HEK293 (cell line): ENCODE measurements at regions not wholly inside any gene's neighbourhood (a gene's known extent, or its start where the extent isn't known, plus 50 kb on each side); places are given as distances from the start of the nearest gene placed in this dataset.

ENCODE experiments used
- CTCF ChIA-PET: fragments of 350-600 bp; formaldehyde crosslinking; extraction: SDS; loops from one replicate; lab custom pipeline; 2021; ENCODE audit warnings: antibody characterized with exemption; lab: Yijun Ruan, JAX
- POLR2A ChIA-PET: fragments of 300-600 bp; formaldehyde crosslinking; extraction: SDS; loops from one replicate; lab custom pipeline; 2020; ENCODE audit warnings: antibody characterized with exemption, inconsistent platforms; lab: Yijun Ruan, JAX
- H3K27ac ChIP-seq: fragments of 200-500 bp; sonication (Bioruptor generic); 2 replicates; pipeline ENCODE4 v1.5.1; 2014; ENCODE audit warnings: low read depth, low read length, control low read depth, inconsistent platforms; ENCODE audit errors: extremely low read depth
- H3K36me3 ChIP-seq, 2 experiments: fragments of 200-500 bp in 1 of 2; sonication (Bioruptor generic) in 1 of 2; 1 replicate in 1 of 2; 2 replicates in 1 of 2; pipeline ENCODE4 v1.5.1; 2014 to 2017; ENCODE audit warnings: inconsistent platforms in 2 of 2, low read length in 2 of 2; ENCODE audit not compliant: control insufficient read depth in 2 of 2, insufficient read depth in 1 of 2
- H3K4me1 ChIP-seq: fragments of 200-500 bp; sonication (Bioruptor generic); 2 replicates; pipeline ENCODE4 v1.5.1; 2014; ENCODE audit warnings: mild to moderate bottlenecking, low read length, inconsistent platforms; ENCODE audit not compliant: control insufficient read depth, insufficient read depth
- H3K4me3 ChIP-seq: 2 replicates; pipeline ENCODE4 v1.5.1; 2011; ENCODE audit warnings: low read depth, mild to moderate bottlenecking, control low read depth, low read length, moderate library complexity
- H3K9me3 ChIP-seq: fragments of 200-500 bp; sonication (Bioruptor generic); 2 replicates; pipeline ENCODE4 v1.5.1; 2014; ENCODE audit warnings: low read depth, low read length, inconsistent platforms; ENCODE audit not compliant: control insufficient read depth, insufficient read depth
- ELK4 ChIP-seq: IDR thresholded peaks from 2 replicates; pipeline ENCODE4 v1.6.1; 2011; ENCODE audit warnings: mild to moderate bottlenecking, low read depth, low read length, borderline replicate concordance
- HOXC10 ChIP-seq: sonication (generic); formaldehyde crosslinking; IDR thresholded peaks from 2 replicates; pipeline ENCODE4 v1.8.1; 2023; ENCODE audit warnings: mild to moderate bottlenecking, missing genetic modification reagents
- YY1 ChIP-seq: fragments of 450-650 bp; formaldehyde crosslinking; IDR thresholded peaks from 2 replicates; pipeline ENCODE4 v1.5.1; 2018; ENCODE audit warnings: missing biosample characterization, missing genetic modification characterization
- ZBTB48 ChIP-seq: fragments of 450-650 bp; formaldehyde crosslinking; IDR thresholded peaks from 2 replicates; pipeline ENCODE4 v1.5.1; 2016; ENCODE audit warnings: missing biosample characterization, missing genetic modification characterization
- ZNF10 ChIP-seq: fragments of 450-650 bp; formaldehyde crosslinking; IDR thresholded peaks from 2 replicates; pipeline ENCODE4 v1.5.1; 2017; ENCODE audit warnings: missing biosample characterization, missing genetic modification characterization
- ZNF132 ChIP-seq: fragments of 450-650 bp; formaldehyde crosslinking; IDR thresholded peaks from 2 replicates; pipeline ENCODE4 v1.5.1; 2017; ENCODE audit warnings: missing biosample characterization, missing genetic modification characterization, borderline replicate concordance
- ZNF148 ChIP-seq: fragments of 450-650 bp; formaldehyde crosslinking; IDR thresholded peaks from 2 replicates; pipeline ENCODE4 v1.5.0; 2017; ENCODE audit warnings: missing biosample characterization, missing genetic modification characterization, borderline replicate concordance
- ZNF26 ChIP-seq: fragments of 450-650 bp; formaldehyde crosslinking; IDR thresholded peaks from 2 replicates; pipeline ENCODE4 v1.5.1; 2016; ENCODE audit warnings: missing biosample characterization, missing genetic modification characterization
- ZNF274 ChIP-seq, 2 experiments: fragments of 200-500 bp in 1 of 2; fragments of 450-650 bp in 1 of 2; sonication (Bioruptor generic) in 1 of 2; formaldehyde crosslinking in 1 of 2; IDR thresholded peaks; 2 replicates each; pipeline versions ENCODE4 v1.5.1 to v1.6.1; 2014 to 2016; ENCODE audit warnings: borderline replicate concordance in 1 of 2, inconsistent platforms in 1 of 2, low read length in 1 of 2, missing biosample characterization in 1 of 2, missing genetic modification characterization in 1 of 2
- ZNF398 ChIP-seq: fragments of 450-650 bp; formaldehyde crosslinking; IDR thresholded peaks from 2 replicates; pipeline ENCODE4 v1.5.1; 2017; ENCODE audit warnings: missing biosample characterization, missing genetic modification characterization
- ZNF426 ChIP-seq: fragments of 450-650 bp; formaldehyde crosslinking; IDR thresholded peaks from 2 replicates; pipeline ENCODE4 v1.5.1; 2017; ENCODE audit warnings: missing biosample characterization, missing genetic modification characterization, mild to moderate bottlenecking, inconsistent platforms, moderate library complexity
- ZNF548 ChIP-seq: fragments of 450-650 bp; formaldehyde crosslinking; IDR thresholded peaks from 2 replicates; pipeline ENCODE4 v1.5.1; 2016; ENCODE audit warnings: missing biosample characterization, missing genetic modification characterization
- ZNF571 ChIP-seq: fragments of 450-650 bp; formaldehyde crosslinking; IDR thresholded peaks from 2 replicates; pipeline ENCODE4 v1.5.0; 2017; ENCODE audit warnings: missing biosample characterization, missing genetic modification characterization
- ZNF654 ChIP-seq: fragments of 450-650 bp; formaldehyde crosslinking; IDR thresholded peaks from 2 replicates; pipeline ENCODE4 v1.5.1; 2016; ENCODE audit warnings: low read depth, missing biosample characterization, missing genetic modification characterization
- ZNF658 ChIP-seq: fragments of 450-650 bp; formaldehyde crosslinking; IDR thresholded peaks from 2 replicates; pipeline ENCODE4; 2016; ENCODE audit warnings: missing biosample characterization, missing genetic modification characterization
- ZNF792 ChIP-seq: fragments of 450-650 bp; formaldehyde crosslinking; IDR thresholded peaks from 2 replicates; pipeline ENCODE4 v1.5.1; 2016; ENCODE audit warnings: missing biosample characterization, missing genetic modification characterization

GRCh38 chr2:153394247-153394646, 84.3 kb downstream of the RPRM start:
- Histone ChIP-seq H3K4me1 (no peaks in the 10 kb centered on the region), H3K4me3 (no peak overlapping the region), H3K36me3 (no peaks in the 10 kb centered on the region), H3K9me3 (no peaks in the 10 kb centered on the region), H3K27ac (no peak overlapping the region)
- TF ChIP-seq ZNF548 (tag by site-specific recombination) (no peak), ZBTB48 (tag by site-specific recombination) (no peak), ZNF426 (tag by site-specific recombination) (no peak), ZNF398 (tag by site-specific recombination) (no peak), ZNF148 (no peak), ZNF658 (tag by site-specific recombination) (no peak), HOXC10 (CRISPR knock-in tag) (no peak), YY1 (tag by site-specific recombination) (no peak), ZNF26 (tag by site-specific recombination) (no peak)
- POLR2A ChIA-PET: interaction anchor here (0.6 kb wide), 1 partner anchor 1991 kb away, joined by 3 read pairs; no protein-coding TSS in a partner anchor
- CTCF ChIA-PET: interaction anchor here (0.7 kb wide), 1 partner anchor 258 kb away, joined by 3 read pairs; no protein-coding TSS in a partner anchor

- no peak overlapping the region for H3K27ac ChIP-seq
- POLR2A ChIA-PET: no interaction called here
- TF ChIP-seq ZNF10 (tag by site-specific recombination) (peak; percentile 84), ZNF654 (tag by site-specific recombination) (no peak)
- TF ChIP-seq, all 188 proteins: peak for 1
- H3K36me3 ChIP-seq: no peaks in the 10 kb centered on the region
- H3K4me3 ChIP-seq: no peak overlapping the region
- CTCF ChIA-PET: no interaction called here
- H3K4me1 ChIP-seq: no peaks in the 10 kb centered on the region
- no peaks in the 10 kb centered on the region for H3K9me3 ChIP-seq
Measured at GRCh38 chr2:153393518-153393917, 85.0 kb downstream of the RPRM start.

GRCh38 chr2:153391131-153391530, 87.4 kb downstream of the RPRM start:
- Histone ChIP-seq H3K36me3 (no peaks in the 10 kb centered on the region), H3K27ac (no peak overlapping the region), H3K9me3 (no peaks in the 10 kb centered on the region), H3K4me1 (0 out of 2 replicates have a peak, but pooled peaks cover 2% of the 10 kb centered on the region), H3K4me3 (no peak overlapping the region)
- POLR2A ChIA-PET: no interaction called here
- CTCF ChIA-PET: interaction anchor here (0.6 kb wide), 1 partner anchor 118 kb away, joined by 4 read pairs; no protein-coding TSS in a partner anchor
- TF ChIP-seq ZNF274 (IDR thresholded peaks at IDR 0.05; ENCODE audit: low read length) (no peak), ZNF274 (tag by site-specific recombination; IDR thresholded peaks at IDR 0.05; ENCODE audit: borderline replicate concordance) (no peak), ELK4 (no peak), ZNF132 (tag by site-specific recombination) (no peak), ZNF398 (tag by site-specific recombination) (no peak), ZNF571 (no peak), ZNF792 (tag by site-specific recombination) (no peak)
- TF ChIP-seq, all 188 proteins: peak for 0
